Immature natural killer cell (primary cell): ENCODE measurements at regions not wholly inside any gene's neighbourhood (a gene's known extent, or its start where the extent isn't known, plus 50 kb on each side); places are given as distances from the start of the nearest gene placed in this dataset.

Experiments
- DNase-seq, 3 donors: peaks; one replicate each; pipeline ENCODE4 v3.0.0; 2022; ENCODE audit warnings: mixed read lengths in 1 of 3
- H3K27ac Mint-ChIP-seq, 6 donors: one replicate each; pipeline ENCODE4 v1.8.0; 2020; ENCODE audit warnings: mixed read lengths in 6 of 6, mild to moderate bottlenecking in 5 of 6, inconsistent platforms in 4 of 6, moderate library complexity in 3 of 6
- H3K27me3 Mint-ChIP-seq, 3 donors: one replicate each; pipeline ENCODE4 v1.8.0; 2020 to 2021; ENCODE audit warnings: low read depth in 3 of 3, mild to moderate bottlenecking in 3 of 3, mixed read lengths in 3 of 3, moderate library complexity in 3 of 3, inconsistent platforms in 1 of 3
- H3K36me3 Mint-ChIP-seq, 3 donors: one replicate each; pipeline ENCODE4 v1.8.0; 2020; ENCODE audit warnings: mixed read lengths in 3 of 3, inconsistent platforms in 2 of 3, mild to moderate bottlenecking in 2 of 3
- H3K4me1 Mint-ChIP-seq, 2 donors: one replicate each; pipeline ENCODE4 v1.8.0; 2020; ENCODE audit warnings: inconsistent platforms in 2 of 2, mild to moderate bottlenecking in 2 of 2, mixed read lengths in 2 of 2, moderate library complexity in 1 of 2
- H3K4me3 Mint-ChIP-seq, 5 donors: one replicate each; pipeline ENCODE4 v1.8.0; 2020; ENCODE audit warnings: mild to moderate bottlenecking in 5 of 5, mixed read lengths in 5 of 5, inconsistent platforms in 3 of 5, moderate library complexity in 3 of 5
- H3K9me3 Mint-ChIP-seq, 6 donors: one replicate each; pipeline ENCODE4 v1.8.0; 2020; ENCODE audit warnings: mild to moderate bottlenecking in 6 of 6, mixed read lengths in 6 of 6, inconsistent platforms in 4 of 6, moderate library complexity in 3 of 6

GRCh38 chrX:79444694-79445210 lies 77.6 kb upstream of the ITM2A start:
- Mint-ChIP-seq H3K27ac (no peak overlapping the region), H3K4me1 (no peaks in the 10 kb centered on the region), H3K36me3 (no peaks in the 10 kb centered on the region), H3K4me3 (no peak overlapping the region), H3K27me3 (peaks cover 0 to 2% (median 0%) of the 10 kb centered on the region in 3 donors), H3K9me3 (no peaks in the 10 kb centered on the region)
- DNase-seq = no peak

GRCh38 chrX:79443121-79443520 lies 76.0 kb upstream of the ITM2A start:
- Mint-ChIP-seq H3K9me3 (peaks cover 0 to 1% (median 0%) of the 10 kb centered on the region in 6 donors), H3K4me1 (no peaks in the 10 kb centered on the region), H3K27me3 (peaks cover 0 to 2% (median 0%) of the 10 kb centered on the region in 3 donors), H3K4me3 (no peak overlapping the region), H3K36me3 (no peaks in the 10 kb centered on the region), H3K27ac (no peak overlapping the region)
- DNase-seq = no peak

GRCh38 chrX:79440336-79440735 lies 73.2 kb upstream of the ITM2A start:
- peaks cover 0 to 4% (median 4%) of the 10 kb centered on the region in 3 donors for H3K36me3 Mint-ChIP-seq
- no peaks in the 10 kb centered on the region for H3K4me1 Mint-ChIP-seq

More at GRCh38 chrX:79440336-79440735, 73.2 kb upstream of the ITM2A start:
- Mint-ChIP-seq H3K27ac (no peak overlapping the region), H3K27me3 (peaks cover 0 to 3% (median 2%) of the 10 kb centered on the region in 3 donors), H3K4me3 (no peak overlapping the region), H3K9me3 (peaks cover 0 to 5% (median 0%) of the 10 kb centered on the region in 6 donors)
- no peak for DNase-seq
